GM18502 (cell line): ENCODE measurements at regions not wholly inside any gene's neighbourhood (a gene's known extent, or its start where the extent isn't known, plus 50 kb on each side); places are given as distances from the start of the nearest gene placed in this dataset.

Experiments
- ATAC-seq: cut with Tn5 transposase; IDR thresholded peaks from one replicate; pipeline ENCODE4 v1.9.1; 2021; ENCODE audit warnings: mild to moderate bottlenecking; ENCODE audit not compliant: unreplicated experiment, poor library complexity

DNA sequence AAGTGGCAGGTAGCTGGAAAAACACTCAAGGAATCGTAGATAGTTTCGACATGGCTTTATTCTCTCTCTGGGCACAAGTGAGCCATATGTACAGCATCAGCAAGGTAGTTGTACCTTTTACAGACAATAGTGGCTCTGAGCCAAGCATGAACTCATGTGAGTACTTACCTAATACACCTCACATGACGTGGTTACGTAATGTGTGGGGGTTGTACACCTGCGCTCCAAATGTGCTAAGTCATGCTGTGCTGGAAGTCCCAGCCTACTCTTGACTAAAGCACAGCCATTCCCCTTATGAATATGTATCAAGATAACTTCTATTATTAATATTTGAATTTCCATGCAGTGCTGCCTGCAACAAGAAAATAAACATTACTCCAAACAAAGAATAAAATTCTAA, 78.8 kb upstream of the HMGN3 start:
- ATAC-seq: no peak

DNA sequence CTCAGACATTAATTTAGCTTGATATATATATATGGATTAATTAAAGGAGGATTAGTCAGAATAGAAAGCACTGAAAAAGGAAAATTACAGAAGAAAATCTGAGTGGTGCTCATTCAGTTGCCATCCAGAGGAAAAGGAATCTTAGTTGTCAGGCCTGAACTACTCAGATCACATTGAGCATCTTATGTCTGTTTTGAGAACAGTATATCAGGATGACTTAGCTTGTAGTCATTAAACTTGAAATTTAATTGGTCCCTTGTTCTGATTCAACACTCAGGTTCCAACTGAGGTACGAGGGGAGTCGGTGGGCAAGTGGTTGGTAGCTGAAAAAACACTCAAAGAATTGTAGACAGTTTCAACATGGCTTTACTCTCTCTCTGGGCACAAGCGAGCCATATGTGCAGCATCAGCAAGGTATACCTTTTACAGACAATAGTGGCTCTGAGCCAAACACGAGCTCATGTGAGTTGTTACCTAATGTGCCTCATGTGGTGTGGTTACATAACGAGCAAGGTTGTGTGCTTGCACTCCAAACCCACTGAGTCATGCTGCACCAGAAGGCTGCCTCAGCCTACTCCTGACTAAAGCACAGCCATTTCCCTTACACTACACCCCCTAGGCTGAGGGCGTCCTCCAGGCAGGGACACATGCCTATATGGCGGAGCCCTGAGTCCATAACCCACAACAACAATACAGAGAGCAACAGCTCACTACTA, 73.0 kb upstream of the HMGN3 start:
- ATAC-seq: no peak

DNA sequence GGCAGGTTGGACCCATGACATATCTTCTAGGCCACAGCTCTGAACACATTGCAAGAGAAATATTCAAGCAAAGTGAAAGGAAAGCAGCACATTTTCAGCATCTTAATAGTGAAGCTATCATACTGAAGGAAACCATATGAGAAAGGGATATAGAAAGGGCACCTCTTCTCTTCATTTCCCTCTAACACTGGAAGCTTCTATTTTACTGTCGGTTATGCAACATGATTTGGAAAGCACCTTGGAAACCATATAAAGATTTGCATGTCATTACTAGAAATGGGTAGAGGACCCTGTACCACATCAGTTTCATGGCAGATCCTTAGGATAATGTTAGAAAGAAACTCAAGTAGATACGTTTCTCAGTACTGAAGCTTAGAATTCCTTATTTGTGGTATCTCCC, 70.5 kb upstream of the HMGN3 start:
- ATAC-seq: peak; percentile 75

DNA sequence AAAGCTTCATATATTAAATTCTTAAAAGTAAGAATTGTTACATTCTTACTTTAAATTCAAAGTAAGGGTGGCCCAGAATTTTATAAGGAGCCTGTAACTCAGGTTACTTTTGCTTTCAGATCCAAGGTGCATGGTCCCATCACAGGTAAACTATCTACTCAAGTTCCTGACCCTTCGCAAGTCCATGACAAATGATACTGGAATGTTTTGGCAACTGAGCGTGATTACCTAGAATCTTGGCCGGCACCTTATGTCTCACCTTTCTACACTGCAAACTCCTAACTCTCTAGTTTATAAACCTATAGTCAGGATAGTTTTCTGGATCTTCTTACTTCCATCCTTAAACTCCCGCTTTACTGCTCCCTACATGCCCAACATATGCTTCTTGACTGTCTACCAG, 67.9 kb upstream of the HMGN3 start:
- ATAC-seq: no peak

DNA sequence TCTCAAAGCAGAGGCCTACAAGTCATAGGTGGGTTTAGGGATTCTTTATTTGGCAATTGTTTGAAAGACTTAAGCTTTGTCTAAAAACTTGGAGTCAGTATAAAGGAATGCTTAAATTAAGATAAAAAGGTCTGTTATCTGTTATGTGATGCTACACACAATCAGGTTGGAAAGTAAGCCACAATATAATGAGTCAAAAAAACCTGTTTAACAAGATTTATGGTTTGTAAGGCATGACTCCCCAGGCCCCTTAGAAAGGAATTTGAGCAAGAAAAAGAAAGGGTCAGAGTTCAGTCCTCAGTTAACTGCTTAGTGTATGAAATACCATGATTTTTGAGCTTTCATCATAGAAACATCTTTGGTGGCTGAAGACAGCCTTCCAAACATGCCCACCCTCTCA, 66.8 kb upstream of the HMGN3 start:
- ATAC-seq: no peak

DNA sequence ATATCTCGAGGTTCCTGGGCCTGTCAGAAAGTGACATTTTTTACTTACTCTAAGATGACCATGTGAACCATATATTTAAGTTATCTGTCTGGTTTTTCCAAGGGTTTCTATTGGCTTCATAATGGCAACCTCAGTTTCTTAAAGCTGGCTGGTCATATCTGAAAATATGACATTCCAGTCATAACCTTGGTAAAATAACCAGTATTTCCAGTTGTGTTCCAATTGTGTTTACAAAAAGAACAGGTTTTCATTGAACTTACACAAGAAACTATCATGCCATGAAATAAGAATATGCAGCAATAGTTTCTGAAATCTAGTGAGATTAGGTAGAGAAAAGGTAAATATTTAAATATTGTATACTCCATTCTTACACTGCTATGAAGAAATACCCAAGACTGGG, 61.7 kb upstream of the HMGN3 start:
- no peak for ATAC-seq
